ENCODE measurements at regions not wholly inside any gene's neighbourhood (a gene's known extent, or its start where the extent isn't known, plus 50 kb on each side); places are given as distances from the start of the nearest gene placed in this dataset.

GRCh38 chr10:30127120-30127541 lies 67.7 kb upstream of the JCAD start:
- no peaks in the 10 kb centered on the region for H3K27me3 ChIP-seq (replicated peaks)
- TF ChIP-seq, protein P1, sequence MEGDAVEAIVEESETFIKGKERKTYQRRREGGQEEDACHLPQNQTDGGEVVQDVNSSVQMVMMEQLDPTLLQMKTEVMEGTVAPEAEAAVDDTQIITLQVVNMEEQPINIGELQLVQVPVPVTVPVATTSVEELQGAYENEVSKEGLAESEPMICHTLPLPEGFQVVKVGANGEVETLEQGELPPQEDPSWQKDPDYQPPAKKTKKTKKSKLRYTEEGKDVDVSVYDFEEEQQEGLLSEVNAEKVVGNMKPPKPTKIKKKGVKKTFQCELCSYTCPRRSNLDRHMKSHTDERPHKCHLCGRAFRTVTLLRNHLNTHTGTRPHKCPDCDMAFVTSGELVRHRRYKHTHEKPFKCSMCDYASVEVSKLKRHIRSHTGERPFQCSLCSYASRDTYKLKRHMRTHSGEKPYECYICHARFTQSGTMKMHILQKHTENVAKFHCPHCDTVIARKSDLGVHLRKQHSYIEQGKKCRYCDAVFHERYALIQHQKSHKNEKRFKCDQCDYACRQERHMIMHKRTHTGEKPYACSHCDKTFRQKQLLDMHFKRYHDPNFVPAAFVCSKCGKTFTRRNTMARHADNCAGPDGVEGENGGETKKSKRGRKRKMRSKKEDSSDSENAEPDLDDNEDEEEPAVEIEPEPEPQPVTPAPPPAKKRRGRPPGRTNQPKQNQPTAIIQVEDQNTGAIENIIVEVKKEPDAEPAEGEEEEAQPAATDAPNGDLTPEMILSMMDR (IDR thresholded peaks at IDR 0.05; ENCODE audit: low read depth, low read length, missing control alignments) = no peak
- DNase-seq = no peak
- H3K27ac ChIP-seq = no peak overlapping the region
- no peak overlapping the region for H3K4me3 ChIP-seq (ENCODE audit: low read depth, low read length)
- in situ Hi-C loops (cut with HindIII; ENCODE audit: low pct_ligation_motif_present, low sequenced_read_pairs) = no loop called here
- no peaks in the 10 kb centered on the region for H3K36me3 ChIP-seq (replicated peaks)

- TF ChIP-seq, protein P1 (IDR thresholded peaks at IDR 0.05; ENCODE audit: low read depth, low read length, missing control alignments) = no peak
- no peak overlapping the region for H3K4me3 ChIP-seq (ENCODE audit: low read depth, low read length)
- no peak for DNase-seq
- H3K36me3 ChIP-seq (replicated peaks) = no peaks in the 10 kb centered on the region
- H3K27me3 ChIP-seq (replicated peaks) = no peaks in the 10 kb centered on the region
- no peak overlapping the region for H3K27ac ChIP-seq
- in situ Hi-C loops (cut with HindIII; ENCODE audit: low pct_ligation_motif_present, low sequenced_read_pairs) = no loop called here
These were observed 66.1 kb upstream of the JCAD start for GRCh38 chr10:30125496-30125895.

- Histone ChIP-seq H3K27ac (no peak overlapping the region), H3K36me3 (replicated peaks) (no peaks in the 10 kb centered on the region), H3K27me3 (replicated peaks) (no peaks in the 10 kb centered on the region), H3K4me3 (ENCODE audit: low read depth, low read length) (no peak overlapping the region)
- in situ Hi-C loops (cut with HindIII; ENCODE audit: low pct_ligation_motif_present, low sequenced_read_pairs) = no loop called here
- TF ChIP-seq, protein P1 (IDR thresholded peaks at IDR 0.05; ENCODE audit: low read depth, low read length, missing control alignments) = no peak
- no peak for DNase-seq
These were observed 65.3 kb upstream of the JCAD start for GRCh38 chr10:30124704-30125103.

- in situ Hi-C loops (cut with HindIII; ENCODE audit: low pct_ligation_motif_present, low sequenced_read_pairs) = no loop called here
- no peaks in the 10 kb centered on the region for H3K27me3 ChIP-seq (replicated peaks)
- H3K4me3 ChIP-seq (ENCODE audit: low read depth, low read length) = no peak overlapping the region
- H3K27ac ChIP-seq = no peak overlapping the region
- TF ChIP-seq, protein P1 (IDR thresholded peaks at IDR 0.05; ENCODE audit: low read depth, low read length, missing control alignments) = no peak
- H3K36me3 ChIP-seq (replicated peaks) = no peaks in the 10 kb centered on the region
- DNase-seq = no peak
These were observed 62.0 kb upstream of the JCAD start for GRCh38 chr10:30121401-30121800.

DNA sequence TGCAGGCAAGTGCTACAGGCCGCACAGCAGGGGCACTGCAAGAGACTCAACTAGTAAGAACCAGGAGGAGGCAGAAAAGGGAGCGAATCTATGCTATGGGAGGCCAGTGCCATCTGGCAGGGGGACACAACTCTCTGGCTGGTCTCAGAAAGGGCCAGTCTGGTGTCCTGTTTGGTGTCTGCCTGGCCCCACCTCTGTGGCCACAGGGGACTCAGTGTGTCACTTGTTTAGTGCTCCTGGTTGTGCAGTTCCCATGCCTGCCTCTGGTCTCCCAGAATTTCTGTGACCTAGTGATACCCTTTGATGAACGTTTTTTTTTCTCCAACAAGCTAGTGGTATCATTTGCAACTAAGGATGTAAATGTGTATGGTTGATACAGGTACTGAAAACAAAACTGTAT lies 59.2 kb upstream of the JCAD start:
- no peak for DNase-seq
- H3K27me3 ChIP-seq (replicated peaks) = no peaks in the 10 kb centered on the region
- TF ChIP-seq, protein P1 (IDR thresholded peaks at IDR 0.05; ENCODE audit: low read depth, low read length, missing control alignments) = no peak
- H3K4me3 ChIP-seq (ENCODE audit: low read depth, low read length) = no peak overlapping the region
- no peak overlapping the region for H3K27ac ChIP-seq
- H3K36me3 ChIP-seq (replicated peaks) = no peaks in the 10 kb centered on the region
- in situ Hi-C loops (cut with HindIII; ENCODE audit: low pct_ligation_motif_present, low sequenced_read_pairs) = no loop called here

- H3K4me3 ChIP-seq (ENCODE audit: low read depth, low read length) = no peak overlapping the region
- H3K27ac ChIP-seq = no peak overlapping the region
- H3K27me3 ChIP-seq (replicated peaks) = no peaks in the 10 kb centered on the region
- TF ChIP-seq, protein P1 (IDR thresholded peaks at IDR 0.05; ENCODE audit: low read depth, low read length, missing control alignments) = no peak
- H3K36me3 ChIP-seq (replicated peaks) = no peaks in the 10 kb centered on the region
- DNase-seq = no peak
- in situ Hi-C loops (cut with HindIII; ENCODE audit: low pct_ligation_motif_present, low sequenced_read_pairs) = no loop called here
These were observed 58.6 kb upstream of the JCAD start for GRCh38 chr10:30117812-30118501.
